ENCODE measurements at regions not wholly inside any gene's neighbourhood (a gene's known extent, or its start where the extent isn't known, plus 50 kb on each side); places are given as distances from the start of the nearest gene placed in this dataset.

GRCh38 chr14:87066221-87066817 is 926.7 kb downstream of the GALC start:
- no peak for TF ChIP-seq CTCF (IDR thresholded peaks at IDR 0.05; ENCODE audit: insufficient read depth, low read depth, low read length)
- no peak for TF ChIP-seq EZH2 (IDR thresholded peaks at IDR 0.05; ENCODE audit: insufficient read depth, low read length)
